ELR (cell line): ENCODE measurements at regions not wholly inside any gene's neighbourhood (a gene's known extent, or its start where the extent isn't known, plus 50 kb on each side); places are given as distances from the start of the nearest gene placed in this dataset.
"Not testable (repeated sequence)": the region's sequence is repeated elsewhere in the genome, so short reads cannot be mapped to it uniquely, and the experiment has no call there.

Experiments
- DNase-seq: peaks from one replicate; pipeline ENCODE4 v3.0.0-alpha.2; 2015; ENCODE audit warnings: low read depth

GRCh38 chr10:20656886-20657285, 240.2 kb downstream of the NEBL start:
- no peak for DNase-seq

GRCh38 chr10:20652424-20652823, 244.7 kb downstream of the NEBL start:
- DNase-seq: not testable (repeated sequence)

- no peak for DNase-seq
These were observed 248.7 kb downstream of the NEBL start for GRCh38 chr10:20648263-20648874.

- DNase-seq: no peak
These were observed 249.4 kb downstream of the NEBL start for GRCh38 chr10:20647756-20648155.

- no peak for DNase-seq
These were observed 252.7 kb downstream of the NEBL start for GRCh38 chr10:20644421-20644820.

GRCh38 chr10:20641605-20642004, 255.5 kb downstream of the NEBL start:
- no peak for DNase-seq

GRCh38 chr10:20635570-20635969, 261.5 kb downstream of the NEBL start:
- no peak for DNase-seq

GRCh38 chr10:20634839-20635238, 262.3 kb downstream of the NEBL start:
- no peak for DNase-seq

GRCh38 chr10:20633714-20634113, 263.4 kb downstream of the NEBL start:
- no peak for DNase-seq

GRCh38 chr10:20632696-20633095, 264.4 kb downstream of the NEBL start:
- no peak for DNase-seq

- no peak for DNase-seq
These were observed 265.9 kb downstream of the NEBL start for GRCh38 chr10:20631229-20631628.

GRCh38 chr10:20630092-20630643, 266.9 kb downstream of the NEBL start:
- DNase-seq: no peak

- no peak for DNase-seq
These were observed 269.1 kb downstream of the NEBL start for GRCh38 chr10:20627946-20628507.

- DNase-seq: no peak
These were observed 270.0 kb downstream of the NEBL start for GRCh38 chr10:20627087-20627486.

GRCh38 chr10:20625868-20626267, 271.2 kb downstream of the NEBL start:
- DNase-seq: no peak

- DNase-seq: no peak
These were observed 272.5 kb downstream of the NEBL start for GRCh38 chr10:20624642-20625041.

- DNase-seq: no peak
These were observed 273.6 kb downstream of the NEBL start for GRCh38 chr10:20623546-20623945.

GRCh38 chr10:20622531-20623211, 274.4 kb downstream of the NEBL start:
- DNase-seq: no peak

GRCh38 chr10:20620981-20621380, 276.1 kb downstream of the NEBL start:
- no peak for DNase-seq

GRCh38 chr10:20618011-20618547, 279.0 kb downstream of the NEBL start:
- no peak for DNase-seq

- no peak for DNase-seq
These were observed 279.9 kb downstream of the NEBL start for GRCh38 chr10:20616918-20617810.

- no peak for DNase-seq
These were observed 280.9 kb downstream of the NEBL start for GRCh38 chr10:20616056-20616671.
